SU-DHL-6 (cell line): ENCODE measurements at regions not wholly inside any gene's neighbourhood (a gene's known extent, or its start where the extent isn't known, plus 50 kb on each side); places are given as distances from the start of the nearest gene placed in this dataset.

Experiments used
- H2AFZ ChIP-seq: fragments of 200-600 bp; sonication (generic); 2 replicates; pipeline ENCODE4 v1.6.1; 2014; ENCODE audit warnings: low read depth, mild to moderate bottlenecking, moderate library complexity, mixed read lengths, antibody characterized with exemption, low read length; ENCODE audit not compliant: severe bottlenecking
- H3F3A ChIP-seq: fragments of 200-600 bp; shearing (Covaris generic); 2 replicates; pipeline ENCODE4 v1.6.0; 2016; ENCODE audit warnings: antibody characterized with exemption, mild to moderate bottlenecking; ENCODE audit not compliant: insufficient read depth
- H3K27ac ChIP-seq: fragments of 200-600 bp; sonication (generic); 2 replicates; pipeline ENCODE4 v1.5.1; 2016; ENCODE audit warnings: low read depth, mild to moderate bottlenecking, low read length, moderate library complexity, mixed read lengths
- H3K27me3 ChIP-seq: fragments of 200-600 bp; sonication (generic), shearing (Covaris generic); 2 replicates; pipeline ENCODE4 v1.6.0; 2014; ENCODE audit warnings: mild to moderate bottlenecking, low read length
- H3K36me3 ChIP-seq: fragments of 200-600 bp; sonication (generic); 2 replicates; pipeline ENCODE4 v1.6.1; 2014; ENCODE audit warnings: mild to moderate bottlenecking, low read length, mixed read lengths
- H3K4me2 ChIP-seq: fragments of 300-600, 200-600 bp; shearing (Covaris generic), sonication (generic); 2 replicates; pipeline ENCODE4 v1.6.0; 2014; ENCODE audit warnings: low read length, low read depth, mild to moderate bottlenecking; ENCODE audit not compliant: poor library complexity, severe bottlenecking
- H3K4me3 ChIP-seq: fragments of 200-600 bp; sonication (generic); 2 replicates; pipeline ENCODE4 v1.5.1; 2014; ENCODE audit warnings: antibody characterized with exemption, low read length, mild to moderate bottlenecking, mixed read lengths; ENCODE audit not compliant: insufficient read depth, poor library complexity, severe bottlenecking
- H3K79me2 ChIP-seq: fragments of 200-600 bp; sonication (generic); 2 replicates; pipeline ENCODE4 v1.6.1; 2014; ENCODE audit warnings: mild to moderate bottlenecking, low read length, moderate library complexity; ENCODE audit not compliant: insufficient read depth
- H3K9ac ChIP-seq: fragments of 200-600 bp; sonication (generic); 2 replicates; pipeline ENCODE4 v1.7.0; 2014; ENCODE audit warnings: mild to moderate bottlenecking, low read length
- H3K9me2 ChIP-seq: fragments of 200-600 bp; sonication (generic); replicated peaks from 2 replicates; pipeline ENCODE4 v1.6.1; 2014; ENCODE audit warnings: low read length; ENCODE audit not compliant: insufficient read depth
- H3K9me3 ChIP-seq: fragments of 200-600 bp; sonication (generic); 2 replicates; pipeline ENCODE4 v1.6.1; 2014; ENCODE audit warnings: low read length, mixed read lengths; ENCODE audit not compliant: insufficient read depth
- H4K20me1 ChIP-seq: fragments of 200-600 bp; sonication (generic); 2 replicates; pipeline ENCODE4 v1.6.1; 2014; ENCODE audit warnings: low read depth, mild to moderate bottlenecking, antibody characterized with exemption, low read length, moderate library complexity, mixed read lengths
- CTCF ChIP-seq: fragments of 200-600 bp; sonication (generic); IDR thresholded peaks from one replicate; pipeline ENCODE4 v1.5.1; 2017; ENCODE audit warnings: antibody characterized with exemption, mild to moderate bottlenecking, low read length, moderate library complexity; ENCODE audit not compliant: insufficient read depth, poor library complexity, severe bottlenecking
- EZH2phosphoT487 ChIP-seq: fragments of 200-600 bp; sonication (generic), shearing (Covaris generic); conservative IDR thresholded peaks from 2 replicates; pipeline ENCODE4 v1.6.1; 2018; ENCODE audit warnings: mild to moderate bottlenecking, antibody characterized with exemption, low read length, moderate library complexity, mixed read lengths

GRCh38 chrX:82127228-82128123, 925.6 kb downstream of the SH3BGRL start:
- Histone ChIP-seq H3K27ac (no peak overlapping the region), H2AFZ (no peak overlapping the region), H3K27me3 (no peaks in the 10 kb centered on the region), H3F3A (no peaks in the 10 kb centered on the region), H3K36me3 (no peaks in the 10 kb centered on the region), H3K4me3 (no peak overlapping the region), H3K9me2 (no peaks in the 10 kb centered on the region), H4K20me1 (no peaks in the 10 kb centered on the region), H3K4me2 (no peak overlapping the region), H3K9ac (no peak overlapping the region), H3K9me3 (no peaks in the 10 kb centered on the region), H3K79me2 (no peaks in the 10 kb centered on the region)
- TF ChIP-seq EZH2phosphoT487 (no peak), CTCF (no peak)

- H3K9me2 ChIP-seq = no peaks in the 10 kb centered on the region
- no peaks in the 10 kb centered on the region for H3K27me3 ChIP-seq
- no peak overlapping the region for H3K9ac ChIP-seq
- no peaks in the 10 kb centered on the region for H3K36me3 ChIP-seq
- H2AFZ ChIP-seq = no peak overlapping the region
- no peak overlapping the region for H3K27ac ChIP-seq
- H4K20me1 ChIP-seq = no peaks in the 10 kb centered on the region
- TF ChIP-seq EZH2phosphoT487 (no peak), CTCF (no peak)
- no peak overlapping the region for H3K4me3 ChIP-seq
- no peaks in the 10 kb centered on the region for H3K79me2 ChIP-seq
- no peaks in the 10 kb centered on the region for H3K9me3 ChIP-seq
- H3K4me2 ChIP-seq = no peak overlapping the region
- no peaks in the 10 kb centered on the region for H3F3A ChIP-seq
These were observed 932.5 kb downstream of the SH3BGRL start for GRCh38 chrX:82134378-82134777.

GRCh38 chrX:82141942-82142341, 940.0 kb downstream of the SH3BGRL start:
- TF ChIP-seq CTCF (no peak), EZH2phosphoT487 (no peak)

More at GRCh38 chrX:82141942-82142341, 940.0 kb downstream of the SH3BGRL start:
- Histone ChIP-seq H3K4me2 (no peak overlapping the region), H4K20me1 (no peaks in the 10 kb centered on the region), H3K27ac (no peak overlapping the region), H2AFZ (no peak overlapping the region), H3K79me2 (no peaks in the 10 kb centered on the region), H3K9me2 (no peaks in the 10 kb centered on the region), H3F3A (no peaks in the 10 kb centered on the region), H3K9ac (no peak overlapping the region), H3K36me3 (no peaks in the 10 kb centered on the region), H3K4me3 (no peak overlapping the region), H3K9me3 (no peaks in the 10 kb centered on the region), H3K27me3 (no peaks in the 10 kb centered on the region)
